Urinary bladder (tissue), 3 donors: ENCODE measurements at regions not wholly inside any gene's neighbourhood (a gene's known extent, or its start where the extent isn't known, plus 50 kb on each side); places are given as distances from the start of the nearest gene placed in this dataset.
"Not testable (repeated sequence)": the region's sequence is repeated elsewhere in the genome, so short reads cannot be mapped to it uniquely, and the experiment has no call there.

ENCODE experiments used
- DNase-seq: peaks from one replicate; pipeline ENCODE4 v3.0.0-alpha.2; 2015; ENCODE audit errors: extremely low spot score
- H3K27ac ChIP-seq: one replicate; pipeline ENCODE4 v1.5.1; 2013; ENCODE audit warnings: low read depth, mild to moderate bottlenecking, moderate library complexity
- H3K36me3 ChIP-seq: one replicate; pipeline ENCODE4 v1.6.1; 2013; ENCODE audit warnings: mild to moderate bottlenecking, moderate library complexity; ENCODE audit not compliant: insufficient read depth
- H3K4me1 ChIP-seq: one replicate; pipeline ENCODE4 v1.6.1; 2013; ENCODE audit warnings: mild to moderate bottlenecking, moderate library complexity; ENCODE audit not compliant: insufficient read depth
- H3K4me3 ChIP-seq: one replicate; pipeline ENCODE4 v1.5.1; 2013; ENCODE audit warnings: low read depth, low read length
- WGBS: extraction: QIAGEN DNeasy Blood & Tissue Kit; methylation state at CpG from one replicate; pipeline ENCODE4 v1.1.7; 2013; 5-methylcytosine and 5-hydroxymethylcytosine counted together
- donor health status: healthy with polysubstance abuse.
- donor health status: healthy.

DNA sequence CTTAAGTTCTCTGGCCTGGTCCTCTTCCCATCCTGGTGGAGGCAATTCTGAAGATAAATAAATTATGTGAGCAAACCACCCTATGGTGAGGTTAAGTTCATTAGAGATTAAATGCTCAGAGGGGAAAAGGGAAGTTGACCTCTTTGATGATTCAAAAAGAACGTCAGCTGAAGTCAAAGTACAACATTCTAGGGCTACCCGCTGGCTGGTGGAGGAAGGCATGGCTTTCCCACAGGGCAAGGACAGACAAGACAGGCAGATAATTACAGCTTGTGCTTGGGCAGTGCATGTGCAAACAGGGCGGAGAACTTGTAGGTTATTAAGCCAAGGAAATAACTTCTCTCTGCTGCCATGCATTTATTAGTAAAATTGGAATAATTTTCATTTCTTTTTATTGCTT lies 91.0 kb upstream of the SLC24A3 start:
- Histone ChIP-seq H3K4me1 (no peaks in the 10 kb centered on the region), H3K27ac (no peak overlapping the region)

DNA sequence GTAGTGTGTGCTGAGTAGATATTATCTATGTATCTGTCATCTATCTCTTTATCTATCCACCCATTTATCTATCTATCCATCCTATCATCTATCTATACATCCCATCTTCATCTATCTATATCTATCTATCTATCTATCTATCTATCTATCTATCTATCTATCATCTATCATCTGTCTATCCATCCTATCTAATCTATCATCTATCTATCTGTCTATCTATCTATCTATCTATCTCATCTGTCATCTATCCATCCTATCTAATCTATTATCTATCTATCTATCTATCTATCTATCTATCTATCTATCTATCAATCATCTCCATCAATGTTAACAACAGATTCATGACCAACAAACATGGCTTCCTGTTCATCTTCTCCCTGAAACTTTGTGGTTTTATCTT lies 90.5 kb upstream of the SLC24A3 start:
- no peaks in the 10 kb centered on the region for H3K36me3 ChIP-seq
- DNase-seq = no peak
- no peak overlapping the region for H3K4me3 ChIP-seq
- no peak overlapping the region for H3K27ac ChIP-seq
- H3K4me1 ChIP-seq = no peaks in the 10 kb centered on the region

More for the DNA sequence above, 91.0 kb upstream of the SLC24A3 start:
- WGBS = 82% methylated on average over 3 of the region's 3 CpGs
- no peak for DNase-seq
- Histone ChIP-seq H3K36me3 (no peaks in the 10 kb centered on the region), H3K4me3 (no peak overlapping the region)

DNA sequence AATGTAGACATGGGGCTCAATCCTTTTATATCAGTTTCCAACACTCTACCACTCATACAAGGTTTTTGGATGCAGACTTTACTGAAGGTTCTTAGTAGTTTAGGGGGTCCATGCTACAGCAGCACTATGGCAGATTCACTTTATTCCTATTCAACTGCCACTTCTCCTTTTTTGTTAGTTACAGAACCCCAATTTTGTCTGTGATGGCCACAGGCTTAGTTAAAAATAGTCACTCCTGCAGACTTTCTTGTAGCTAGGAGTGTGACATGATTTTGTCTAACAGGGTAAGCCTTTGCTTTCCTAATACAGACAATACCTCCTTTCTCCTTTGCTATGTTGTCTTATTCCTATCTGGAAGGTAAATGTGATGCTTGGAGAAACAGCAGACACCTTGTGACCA lies 90.0 kb upstream of the SLC24A3 start:
- no peaks in the 10 kb centered on the region for H3K4me1 ChIP-seq
- H3K36me3 ChIP-seq = no peaks in the 10 kb centered on the region
- H3K4me3 ChIP-seq = no peak overlapping the region
- no peak overlapping the region for H3K27ac ChIP-seq
- no peak for DNase-seq

DNA sequence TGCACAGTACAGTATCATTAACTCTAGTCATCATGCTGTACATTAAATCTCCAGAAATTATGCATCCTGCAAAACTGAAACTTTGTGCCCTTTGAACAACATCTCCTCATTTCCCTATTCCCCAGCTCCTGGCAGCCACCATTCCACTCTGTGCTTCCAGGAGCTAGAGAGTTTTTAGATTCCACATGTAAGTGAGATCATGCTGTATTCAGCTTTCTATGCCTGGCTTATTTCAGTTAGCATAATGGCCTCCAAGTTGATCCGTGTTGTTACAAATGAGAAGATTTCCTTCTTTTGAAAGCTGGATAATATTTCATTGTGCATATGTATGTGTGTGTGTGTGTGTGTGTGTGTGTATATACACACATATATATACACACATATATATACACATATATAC lies 86.9 kb upstream of the SLC24A3 start:
- Histone ChIP-seq H3K27ac (no peak overlapping the region), H3K36me3 (no peaks in the 10 kb centered on the region), H3K4me3 (no peak overlapping the region), H3K4me1 (no peaks in the 10 kb centered on the region)
- DNase-seq = no peak
- 62% methylated on average over 1 of the region's 1 CpG for WGBS

DNA sequence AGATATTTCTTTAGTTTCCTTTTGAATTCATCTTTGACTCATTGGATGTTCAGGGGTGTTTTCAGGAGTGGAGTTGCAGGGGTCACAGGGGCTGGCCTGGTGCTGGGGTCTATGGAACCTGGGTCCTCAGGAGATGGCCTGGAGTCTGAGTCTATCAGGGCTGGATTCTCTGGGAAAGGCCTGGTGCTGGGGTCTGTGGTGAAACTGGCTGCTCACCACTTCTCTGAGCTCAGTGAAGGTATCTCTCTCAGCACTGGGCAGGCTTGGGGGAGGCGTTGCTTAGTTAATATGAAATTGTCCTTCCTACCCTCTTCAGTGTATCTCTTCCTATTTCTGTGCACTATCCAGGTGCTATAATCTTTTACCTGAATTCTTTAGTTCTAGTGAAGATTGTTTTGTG lies 83.1 kb upstream of the SLC24A3 start:
- Histone ChIP-seq H3K36me3 (no peaks in the 10 kb centered on the region), H3K4me3 (no peak overlapping the region), H3K27ac (no peak overlapping the region), H3K4me1 (no peaks in the 10 kb centered on the region)
- WGBS = 98% methylated on average over 1 of the region's 1 CpG
- DNase-seq = no peak

DNA sequence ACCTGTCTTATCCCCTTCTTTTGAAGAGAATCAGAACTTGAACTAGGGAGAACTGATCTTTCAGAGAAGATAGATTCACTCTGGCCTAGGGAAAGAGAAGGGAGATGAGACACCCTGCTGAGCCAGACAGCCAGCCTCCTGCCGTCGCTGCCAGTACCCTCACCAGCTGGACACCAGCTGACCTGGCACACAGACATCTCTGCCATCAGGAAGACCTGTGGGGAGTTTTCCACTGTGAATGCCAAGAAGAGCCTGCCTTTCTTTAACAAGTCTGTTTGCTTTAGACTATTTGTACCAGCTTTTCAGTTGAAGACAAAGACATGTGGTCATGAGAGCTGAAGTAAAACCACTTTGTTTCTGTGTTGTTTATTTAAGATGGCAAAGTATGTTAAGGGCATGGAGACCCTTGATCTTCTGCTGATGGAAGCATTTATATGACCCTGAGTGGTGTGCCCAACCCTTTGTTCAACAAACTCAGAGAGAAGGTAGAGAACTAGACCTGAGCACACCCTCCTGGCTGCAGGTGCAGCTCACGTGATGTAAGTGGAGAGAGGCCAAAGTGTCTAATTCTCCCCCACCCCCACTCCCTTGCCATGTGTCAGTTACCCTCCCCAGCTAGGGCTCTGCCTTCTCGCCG lies 82.3 kb upstream of the SLC24A3 start:
- no peaks in the 10 kb centered on the region for H3K36me3 ChIP-seq
- WGBS = 70% methylated on average over 5 of the region's 5 CpGs
- no peak overlapping the region for H3K4me3 ChIP-seq
- no peaks in the 10 kb centered on the region for H3K4me1 ChIP-seq
- no peak overlapping the region for H3K27ac ChIP-seq
- DNase-seq = no peak

DNA sequence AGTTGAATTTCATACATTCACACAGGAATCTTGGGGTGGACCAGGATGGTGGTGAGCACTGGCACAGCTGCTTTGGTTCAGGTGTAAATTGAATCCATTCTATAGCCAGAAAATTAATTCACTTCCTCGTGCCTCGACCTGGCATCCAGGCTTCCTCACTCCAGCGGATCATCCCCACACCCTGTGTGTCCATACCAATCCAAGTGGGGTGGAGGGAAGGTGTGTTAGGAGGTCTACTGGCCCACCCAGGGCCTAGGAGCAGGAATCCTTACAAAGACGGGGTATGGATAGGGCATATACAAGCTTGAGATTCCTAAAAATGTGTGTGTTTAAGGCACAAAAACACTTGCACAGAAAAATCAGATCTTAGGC lies 81.8 kb upstream of the SLC24A3 start:
- Histone ChIP-seq H3K4me1 (no peaks in the 10 kb centered on the region), H3K36me3 (no peaks in the 10 kb centered on the region), H3K4me3 (no peak overlapping the region), H3K27ac (no peak overlapping the region)
- 92% methylated on average over 4 of the region's 4 CpGs for WGBS
- no peak for DNase-seq

DNA sequence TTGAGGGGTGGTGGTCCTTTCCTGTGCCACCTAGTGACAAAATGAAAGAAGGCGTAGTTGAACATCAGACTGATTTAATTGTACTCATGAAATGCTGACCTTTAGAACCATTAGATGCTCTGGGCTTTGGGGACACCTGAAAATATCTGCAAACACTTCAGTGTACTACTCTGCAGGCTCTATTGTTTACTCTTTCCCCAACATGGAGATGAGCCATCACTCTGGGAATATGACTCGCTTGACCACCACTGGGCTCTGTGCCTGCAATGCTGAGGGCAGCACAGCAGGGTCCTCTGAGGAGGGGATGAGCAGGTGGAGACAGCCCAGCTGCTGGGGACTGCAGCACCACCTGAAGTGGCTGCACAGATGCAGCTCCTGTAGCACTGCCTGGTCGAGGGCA lies 74.8 kb upstream of the SLC24A3 start:
- Histone ChIP-seq H3K36me3 (no peaks in the 10 kb centered on the region), H3K4me1 (no peaks in the 10 kb centered on the region), H3K27ac (no peak overlapping the region), H3K4me3 (no peak overlapping the region)
- WGBS = 82% methylated on average over 3 of the region's 3 CpGs
- DNase-seq = no peak

DNA sequence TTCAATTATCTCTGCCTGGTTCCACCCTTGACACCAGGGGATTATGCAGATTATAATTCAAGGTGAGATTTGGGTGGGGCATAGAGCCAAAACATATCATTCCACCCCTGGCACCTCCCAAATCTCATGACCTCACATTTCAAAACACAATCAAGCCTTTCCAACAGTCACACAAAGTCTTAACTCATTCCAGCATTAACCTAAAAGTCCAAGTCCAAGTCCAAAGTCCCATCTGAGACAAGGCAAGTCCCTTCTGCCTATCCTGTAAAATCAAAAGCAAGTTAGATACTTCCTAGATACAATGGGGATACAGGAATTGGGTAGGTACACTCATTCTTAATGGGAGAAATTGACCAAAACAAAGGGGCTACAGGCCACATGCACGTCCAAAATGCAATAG lies 73.7 kb upstream of the SLC24A3 start:
- H3K36me3 ChIP-seq = no peaks in the 10 kb centered on the region
- no peak for DNase-seq
- H3K27ac ChIP-seq = no peak overlapping the region
- 89% methylated on average over 1 of the region's 1 CpG for WGBS
- H3K4me1 ChIP-seq = no peaks in the 10 kb centered on the region
- no peak overlapping the region for H3K4me3 ChIP-seq

DNA sequence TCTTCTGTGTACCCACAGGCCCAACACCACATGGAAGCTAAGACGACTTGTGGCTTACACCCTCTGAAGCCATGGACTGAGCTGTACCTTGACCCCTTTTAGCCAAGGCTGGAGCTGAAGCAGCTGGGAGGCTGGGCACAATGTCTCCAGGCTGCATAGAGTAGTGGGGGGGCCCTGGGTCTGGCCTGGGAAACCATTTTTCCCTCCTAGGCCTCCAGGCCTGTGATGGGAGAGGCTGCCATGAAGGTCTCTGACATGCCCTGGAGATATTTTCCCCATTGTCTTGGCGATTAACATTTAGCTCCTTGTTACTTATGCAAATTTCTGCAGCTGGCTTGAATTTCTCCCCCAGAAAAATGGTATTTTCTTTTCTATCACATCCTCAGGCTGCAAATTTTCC lies 72.9 kb upstream of the SLC24A3 start:
- not testable (repeated sequence) for H3K27ac ChIP-seq, H3K4me1 ChIP-seq, H3K4me3 ChIP-seq, H3K36me3 ChIP-seq, DNase-seq
- 93% methylated on average over 2 of the region's 2 CpGs for WGBS

DNA sequence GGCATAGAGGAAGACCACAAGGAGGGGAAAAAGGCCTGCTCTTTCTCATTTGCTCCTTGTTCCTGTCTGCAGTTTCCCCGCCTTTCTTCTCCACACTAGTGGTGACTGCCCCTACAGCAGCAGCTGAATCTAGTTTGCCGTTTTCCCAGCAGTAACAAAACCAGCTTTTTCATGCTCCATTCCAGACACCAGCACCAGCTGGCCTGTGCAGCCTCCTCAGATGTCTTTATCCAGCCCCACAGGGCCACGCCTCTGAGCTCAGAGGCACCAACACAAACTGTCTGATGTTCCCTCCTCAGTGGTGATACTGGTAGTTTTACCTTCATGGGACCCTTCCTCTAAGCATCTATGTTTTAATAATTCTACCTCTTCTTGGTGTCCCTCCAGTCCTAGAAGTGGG lies 70.4 kb upstream of the SLC24A3 start:
- no peaks in the 10 kb centered on the region for H3K36me3 ChIP-seq
- H3K27ac ChIP-seq = no peak overlapping the region
- H3K4me3 ChIP-seq = no peak overlapping the region
- DNase-seq = no peak
- H3K4me1 ChIP-seq = no peaks in the 10 kb centered on the region
- 70% methylated on average over 3 of the region's 3 CpGs for WGBS

DNA sequence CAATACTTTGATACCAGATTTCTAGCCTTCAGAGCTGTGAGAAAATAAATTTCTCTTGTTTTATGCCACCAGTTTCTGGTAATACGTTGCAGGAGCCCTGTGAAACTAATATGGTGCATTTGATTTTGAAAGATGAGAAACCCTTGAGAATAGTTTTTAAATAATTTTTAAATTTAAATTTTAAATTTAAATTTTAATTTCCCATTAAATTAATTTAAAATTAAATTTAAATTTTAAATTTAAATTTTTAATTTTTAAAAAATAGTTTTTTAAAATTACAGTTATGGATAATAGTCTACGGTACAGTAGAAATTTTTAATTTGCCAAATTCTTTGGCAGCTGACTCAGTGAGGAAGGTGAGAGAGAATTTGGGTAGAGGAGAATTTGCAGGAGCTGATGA lies 68.6 kb upstream of the SLC24A3 start:
- Histone ChIP-seq H3K36me3 (no peaks in the 10 kb centered on the region), H3K4me1 (no peaks in the 10 kb centered on the region), H3K27ac (no peak overlapping the region), H3K4me3 (no peak overlapping the region)
- DNase-seq = no peak
- 97% methylated on average over 2 of the region's 2 CpGs for WGBS

DNA sequence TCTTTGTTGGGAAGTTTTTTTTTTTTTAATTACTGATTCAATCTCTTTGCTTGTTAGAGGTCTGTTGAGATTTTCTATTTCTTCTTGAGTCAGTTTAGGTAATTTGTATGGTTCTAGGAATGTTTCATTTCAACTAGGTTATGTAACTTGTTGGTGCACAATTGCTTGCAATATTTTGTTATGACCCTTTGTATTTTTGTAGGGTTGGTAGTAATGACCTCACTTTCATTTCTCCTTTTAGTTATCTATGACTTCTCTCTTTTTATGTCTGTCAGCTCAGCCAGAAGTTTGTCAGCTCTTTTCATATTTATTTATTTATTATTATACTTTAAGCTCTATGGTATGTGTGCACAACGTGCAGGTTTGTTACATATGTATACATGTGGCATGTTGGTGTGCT lies 51.1 kb upstream of the SLC24A3 start:
- Histone ChIP-seq H3K4me1 (no peaks in the 10 kb centered on the region), H3K36me3 (no peaks in the 10 kb centered on the region), H3K4me3 (no peak overlapping the region), H3K27ac (no peak overlapping the region)
- DNase-seq = no peak
- 94% methylated on average over 1 of the region's 1 CpG for WGBS
